NCI-H82 (cell line): ENCODE measurements at regions not wholly inside any gene's neighbourhood (a gene's known extent, or its start where the extent isn't known, plus 50 kb on each side); places are given as distances from the start of the nearest gene placed in this dataset.
A peak's percentile ranks its signal among the peaks of the same experiment; 100 is the strongest.

ENCODE experiments used
- DNase-seq: peaks from one replicate; lab custom pipeline; 2025; lab: John Stamatoyannopoulos, UW

- peak; percentile 79 for DNase-seq
Observed at GRCh38 chr3:150242220-150242936, 165.7 kb upstream of the TSC22D2 start.

GRCh38 chr3:150240891-150241290 is 167.2 kb upstream of the TSC22D2 start:
- DNase-seq = no peak

- DNase-seq = no peak
Observed at GRCh38 chr3:150239766-150240165, 168.3 kb upstream of the TSC22D2 start.

- peak; percentile 80 for DNase-seq
Observed at GRCh38 chr3:150238995-150239619, 169.0 kb upstream of the TSC22D2 start.

GRCh38 chr3:150238048-150238802 is 169.9 kb upstream of the TSC22D2 start:
- peak; percentile 36 for DNase-seq

GRCh38 chr3:150237490-150237889 is 170.6 kb upstream of the TSC22D2 start:
- DNase-seq = no peak

- DNase-seq = no peak
Observed at GRCh38 chr3:150236316-150237082, 171.6 kb upstream of the TSC22D2 start.

GRCh38 chr3:150235799-150236198 is 172.3 kb upstream of the TSC22D2 start:
- no peak for DNase-seq

GRCh38 chr3:150232992-150233451 is 175.1 kb upstream of the TSC22D2 start:
- DNase-seq = no peak

- DNase-seq = no peak
Observed at GRCh38 chr3:150230037-150230436, 178.1 kb upstream of the TSC22D2 start.

- peak; percentile 73 for DNase-seq
Observed at GRCh38 chr3:150228626-150229025, 179.5 kb upstream of the TSC22D2 start.

GRCh38 chr3:150227839-150228238 is 180.3 kb upstream of the TSC22D2 start:
- DNase-seq = peak; percentile 88

GRCh38 chr3:150225986-150226385 is 182.1 kb upstream of the TSC22D2 start:
- no peak for DNase-seq

- no peak for DNase-seq
Observed at GRCh38 chr3:150223558-150223957, 184.5 kb upstream of the TSC22D2 start.

GRCh38 chr3:150222691-150223489 is 185.2 kb upstream of the TSC22D2 start:
- DNase-seq = peak; percentile 89

GRCh38 chr3:150221904-150222523 is 186.1 kb upstream of the TSC22D2 start:
- no peak for DNase-seq

- DNase-seq = peak; percentile 68
Observed at GRCh38 chr3:150220799-150221198, 187.3 kb upstream of the TSC22D2 start.

- DNase-seq = no peak
Observed at GRCh38 chr3:150220041-150220440, 188.1 kb upstream of the TSC22D2 start.

- no peak for DNase-seq
Observed at GRCh38 chr3:150218841-150219240, 189.3 kb upstream of the TSC22D2 start.

GRCh38 chr3:150218236-150218635 is 189.9 kb upstream of the TSC22D2 start:
- no peak for DNase-seq

GRCh38 chr3:150217691-150218090 is 190.4 kb upstream of the TSC22D2 start:
- no peak for DNase-seq
